A673 (cell line): ENCODE measurements at regions not wholly inside any gene's neighbourhood (a gene's known extent, or its start where the extent isn't known, plus 50 kb on each side); places are given as distances from the start of the nearest gene placed in this dataset.

Experiments
- EZH2 ChIP-seq: fragments of 200-600 bp; sonication (generic); IDR thresholded peaks from 2 replicates; pipeline ENCODE4 v1.6.1; 2017; ENCODE audit warnings: borderline replicate concordance, low read depth, mild to moderate bottlenecking, mixed read lengths, antibody characterized with exemption, low read length; ENCODE audit not compliant: poor library complexity, severe bottlenecking
- TF ChIP-seq, protein P1 (sequence below): fragments of 300-800, 200-600 bp; sonication (generic); conservative IDR thresholded peaks from 2 replicates; pipeline ENCODE4 v1.5.1; 2017; ENCODE audit warnings: low read depth, mild to moderate bottlenecking, antibody characterized with exemption, low read length, moderate library complexity, mixed read lengths

DNA sequence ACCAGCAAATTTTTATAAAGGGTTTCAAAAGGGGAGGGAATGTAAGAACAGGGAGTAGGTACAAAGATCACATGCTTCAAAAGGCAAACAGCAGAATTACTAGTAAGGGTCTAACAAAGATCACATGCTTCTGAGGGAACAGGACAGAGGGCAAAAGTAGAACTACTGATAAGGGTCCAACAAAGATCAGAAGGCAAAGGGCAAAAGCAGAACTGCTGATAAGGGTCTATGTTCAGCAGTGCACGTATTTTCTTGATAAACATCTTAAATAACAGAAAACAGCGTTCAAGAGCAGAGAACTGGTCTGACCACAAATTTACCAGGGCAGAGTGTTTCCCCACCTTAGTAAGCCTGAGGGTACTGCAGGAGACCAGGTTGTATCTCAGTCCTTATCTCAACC is 469.5 kb upstream of the PIK3R1 start:
- TF ChIP-seq, protein P1, sequence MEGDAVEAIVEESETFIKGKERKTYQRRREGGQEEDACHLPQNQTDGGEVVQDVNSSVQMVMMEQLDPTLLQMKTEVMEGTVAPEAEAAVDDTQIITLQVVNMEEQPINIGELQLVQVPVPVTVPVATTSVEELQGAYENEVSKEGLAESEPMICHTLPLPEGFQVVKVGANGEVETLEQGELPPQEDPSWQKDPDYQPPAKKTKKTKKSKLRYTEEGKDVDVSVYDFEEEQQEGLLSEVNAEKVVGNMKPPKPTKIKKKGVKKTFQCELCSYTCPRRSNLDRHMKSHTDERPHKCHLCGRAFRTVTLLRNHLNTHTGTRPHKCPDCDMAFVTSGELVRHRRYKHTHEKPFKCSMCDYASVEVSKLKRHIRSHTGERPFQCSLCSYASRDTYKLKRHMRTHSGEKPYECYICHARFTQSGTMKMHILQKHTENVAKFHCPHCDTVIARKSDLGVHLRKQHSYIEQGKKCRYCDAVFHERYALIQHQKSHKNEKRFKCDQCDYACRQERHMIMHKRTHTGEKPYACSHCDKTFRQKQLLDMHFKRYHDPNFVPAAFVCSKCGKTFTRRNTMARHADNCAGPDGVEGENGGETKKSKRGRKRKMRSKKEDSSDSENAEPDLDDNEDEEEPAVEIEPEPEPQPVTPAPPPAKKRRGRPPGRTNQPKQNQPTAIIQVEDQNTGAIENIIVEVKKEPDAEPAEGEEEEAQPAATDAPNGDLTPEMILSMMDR, result no peak
- no peak for TF ChIP-seq EZH2
